SK-N-SH (cell line): ENCODE measurements at regions not wholly inside any gene's neighbourhood (a gene's known extent, or its start where the extent isn't known, plus 50 kb on each side); places are given as distances from the start of the nearest gene placed in this dataset.

Source experiments
- CTCF ChIP-seq: fragments of 200-600 bp; sonication (generic); IDR thresholded peaks from 2 replicates; pipeline ENCODE4 v1.6.1; 2017; ENCODE audit warnings: antibody characterized with exemption, mild to moderate bottlenecking, moderate library complexity
- JUND ChIP-seq: IDR thresholded peaks from 2 replicates; pipeline ENCODE4 v1.4.0; 2012
- MAX ChIP-seq: IDR thresholded peaks from 2 replicates; pipeline ENCODE4 v1.4.0; 2012; ENCODE audit warnings: low read depth
- POLR2AphosphoS5 ChIP-seq: IDR thresholded peaks from 2 replicates; pipeline ENCODE4 v1.6.1; 2012; ENCODE audit warnings: low read depth, low read length
- REST ChIP-seq: IDR thresholded peaks from 2 replicates; pipeline ENCODE4 v1.6.1; 2012; ENCODE audit warnings: mild to moderate bottlenecking, low read depth, low read length, moderate library complexity
- RXRA ChIP-seq: IDR thresholded peaks from 2 replicates; pipeline ENCODE4 v1.4.0; 2012; ENCODE audit warnings: low read depth, mild to moderate bottlenecking, borderline replicate concordance

GRCh38 chr22:27032091-27032761 is 374.8 kb downstream of the MIAT start:
- TF ChIP-seq CTCF: peak; percentile 48
- TF ChIP-seq JUND: no peak
- no peak for TF ChIP-seq POLR2AphosphoS5
- TF ChIP-seq MAX: no peak
- TF ChIP-seq RXRA: no peak
- TF ChIP-seq REST: no peak
